ENCODE measurements at regions not wholly inside any gene's neighbourhood (a gene's known extent, or its start where the extent isn't known, plus 50 kb on each side); places are given as distances from the start of the nearest gene placed in this dataset.

DNA sequence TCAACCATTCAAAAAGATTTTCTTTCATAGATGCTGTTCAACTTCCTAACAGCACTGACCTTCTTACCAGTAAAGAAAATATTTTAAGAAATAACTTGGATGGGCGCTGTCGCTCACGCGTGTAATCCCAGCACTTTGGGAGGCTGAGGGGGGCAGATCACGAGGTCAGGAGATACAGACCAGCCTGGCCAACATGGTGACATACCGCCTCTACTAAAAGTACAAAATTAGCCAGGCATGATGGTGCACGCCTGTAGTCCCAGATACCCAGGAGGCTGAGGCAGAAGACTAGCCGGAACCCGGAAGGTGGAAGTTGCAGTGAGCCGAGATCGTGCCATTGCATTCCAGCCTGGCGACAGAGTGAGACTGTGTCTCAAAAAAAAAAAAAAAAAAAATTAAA lies 865.7 kb upstream of the SLC10A2 start:
- TF ChIP-seq CTCF (IDR thresholded peaks at IDR 0.05; ENCODE audit: low read depth, low read length), result no peak
- TF ChIP-seq POLR2A (IDR thresholded peaks at IDR 0.05; ENCODE audit: extremely low read depth, insufficient read length), result no peak
- no peak for TF ChIP-seq MYC (IDR thresholded peaks at IDR 0.05; ENCODE audit: low read depth, low read length)
- no peak for TF ChIP-seq MAX (IDR thresholded peaks at IDR 0.05; ENCODE audit: low read depth, low read length)

Measured in NB4 (cell line).